Fibroblast of skin of right biceps (primary cell): ENCODE measurements at regions not wholly inside any gene's neighbourhood (a gene's known extent, or its start where the extent isn't known, plus 50 kb on each side); places are given as distances from the start of the nearest gene placed in this dataset.

Source experiments
- DNase-seq: peaks from one replicate; pipeline ENCODE4 v3.0.0-alpha.2; 2013

DNA sequence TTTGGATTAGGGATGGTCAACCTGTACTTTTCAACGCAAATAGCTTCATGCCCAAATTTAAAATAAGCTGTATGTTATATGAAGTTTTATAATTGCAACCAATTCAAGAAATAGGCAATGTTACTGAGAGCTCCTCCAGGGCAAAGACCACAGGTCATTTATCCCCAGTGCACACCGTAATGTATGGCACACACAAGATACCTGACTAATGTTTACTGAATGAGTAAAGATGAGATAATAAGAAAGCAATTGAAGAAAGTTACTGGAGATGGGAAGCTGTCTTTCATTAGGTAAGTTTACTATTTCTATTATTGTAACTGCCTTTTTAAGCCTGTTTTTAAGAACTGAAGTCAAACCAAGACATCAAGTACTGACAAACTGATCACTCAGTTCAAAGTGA lies 184.5 kb upstream of the VRK2 start:
- DNase-seq = no peak

DNA sequence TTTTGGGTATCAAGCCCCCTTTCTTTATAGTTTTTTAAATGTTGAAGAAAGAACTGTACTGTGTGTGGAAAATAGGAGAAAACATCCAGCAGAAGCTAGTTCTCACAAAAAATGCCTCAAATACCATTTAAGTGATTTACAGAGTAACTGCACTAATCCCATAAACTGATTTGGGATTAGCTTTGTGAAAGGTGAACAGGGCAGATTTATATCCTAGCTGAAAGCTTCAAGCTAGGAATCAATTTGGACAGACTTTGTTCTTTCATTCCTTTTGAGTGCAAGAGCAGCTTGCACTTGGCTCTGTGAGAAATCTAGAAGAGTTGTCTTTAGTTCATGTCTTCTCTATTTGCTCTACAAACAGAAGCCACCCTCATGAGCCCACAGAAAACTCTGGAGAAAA lies 183.9 kb upstream of the VRK2 start:
- no peak for DNase-seq

DNA sequence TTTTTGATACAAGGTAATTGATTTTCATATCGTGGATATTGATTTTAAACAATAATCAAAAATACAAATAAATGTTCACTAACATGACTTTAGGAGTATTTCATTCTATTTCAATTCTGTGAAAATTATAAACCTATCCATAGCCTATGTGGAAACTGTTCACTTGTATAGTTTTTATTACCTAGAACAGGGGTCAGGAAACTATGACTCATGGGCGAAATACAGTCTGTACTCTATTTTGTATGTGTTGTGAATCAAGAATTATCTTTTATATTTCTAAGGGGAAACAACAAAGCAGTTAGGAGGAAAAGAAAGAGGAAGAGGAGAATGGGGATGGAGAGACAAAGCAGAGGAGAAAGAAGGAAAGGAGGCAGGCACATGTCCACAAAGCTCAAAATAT lies 181.7 kb upstream of the VRK2 start:
- DNase-seq = no peak

DNA sequence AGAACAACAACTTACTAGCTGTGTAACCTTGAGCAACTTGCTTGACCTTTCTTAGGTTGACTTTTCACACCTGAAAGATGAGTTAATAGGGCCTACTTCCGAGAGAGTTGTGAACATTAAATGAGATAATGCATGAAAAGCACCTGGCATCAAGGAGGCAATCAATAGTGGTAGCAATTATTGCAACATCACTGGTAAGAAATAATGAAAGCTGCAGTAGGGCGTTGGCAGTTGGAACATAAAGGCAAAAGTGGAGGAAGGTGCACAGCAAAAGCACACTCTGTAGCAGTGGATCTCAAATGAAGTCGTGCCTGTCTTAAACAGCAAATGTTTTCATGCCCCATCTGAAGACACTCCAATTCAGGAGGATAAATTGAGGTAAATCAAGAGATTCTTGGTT lies 178.9 kb upstream of the VRK2 start:
- DNase-seq = no peak

DNA sequence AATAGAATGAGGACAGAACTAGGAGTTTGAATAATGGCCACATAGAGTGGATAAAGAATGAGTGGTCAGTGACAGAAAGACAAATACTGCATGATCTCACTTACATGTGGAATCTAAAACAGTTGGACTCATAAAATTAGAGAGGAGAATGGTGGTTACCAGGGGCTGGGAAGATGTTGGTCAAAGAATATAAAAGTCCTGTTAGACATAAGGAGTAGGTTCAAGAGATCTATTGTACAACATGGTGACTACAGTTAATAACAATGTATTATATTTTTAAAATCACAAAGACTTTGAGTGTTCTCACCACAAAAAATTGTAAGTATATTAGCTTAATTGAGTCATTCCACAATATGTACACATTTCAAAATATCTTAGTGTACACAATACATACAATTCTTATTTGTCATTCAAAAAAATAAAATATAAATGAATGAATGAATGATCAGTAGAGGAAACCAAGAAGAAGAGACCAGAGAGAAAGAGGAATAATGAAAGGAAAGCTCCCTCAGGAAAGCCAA lies 177.9 kb upstream of the VRK2 start:
- DNase-seq = no peak

DNA sequence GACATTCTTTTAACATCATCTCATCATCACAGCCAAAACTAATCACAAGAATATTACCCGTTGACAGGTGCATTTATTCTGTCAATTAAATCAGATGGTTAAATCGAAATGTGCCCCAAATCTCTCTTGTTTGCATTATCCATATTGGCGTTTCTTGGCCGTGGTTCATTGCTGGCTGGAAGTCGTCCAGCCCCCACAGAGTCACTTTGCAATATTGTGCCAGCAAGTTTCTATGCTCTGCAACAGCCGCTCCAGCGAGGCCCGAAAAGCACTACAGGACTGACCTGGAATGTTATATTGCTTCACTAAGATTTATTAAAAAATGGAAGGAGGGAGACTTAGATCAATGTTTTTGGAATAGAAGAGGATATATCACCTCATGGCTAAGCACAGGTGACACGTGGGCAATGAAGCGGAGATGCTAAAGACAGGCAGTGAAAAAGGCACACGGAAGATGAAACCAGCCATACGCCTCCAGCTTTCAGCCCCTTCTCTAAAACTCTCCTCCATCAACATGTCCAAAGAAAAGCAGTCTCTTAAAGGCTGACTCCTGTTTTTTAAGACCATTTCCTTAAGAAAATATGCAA lies 176.8 kb upstream of the VRK2 start:
- DNase-seq = no peak

DNA sequence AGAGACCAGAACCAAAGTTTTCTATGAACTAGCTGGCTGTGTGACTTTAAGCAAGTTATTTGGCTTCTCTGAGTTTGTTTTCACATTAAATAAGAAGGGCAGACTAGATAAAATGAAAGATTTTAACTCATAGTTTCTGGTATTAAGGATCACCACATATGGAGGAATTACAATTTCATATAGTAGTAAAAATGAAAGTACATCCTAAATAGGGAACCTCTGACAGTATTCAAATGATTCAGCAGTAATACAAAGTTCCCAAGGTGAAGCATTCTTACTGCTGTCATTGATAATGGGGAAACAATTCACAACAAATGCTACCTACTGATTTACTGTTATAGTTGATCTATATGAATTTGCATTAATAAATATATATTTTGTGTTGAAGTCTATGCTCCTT lies 170.3 kb upstream of the VRK2 start:
- no peak for DNase-seq

DNA sequence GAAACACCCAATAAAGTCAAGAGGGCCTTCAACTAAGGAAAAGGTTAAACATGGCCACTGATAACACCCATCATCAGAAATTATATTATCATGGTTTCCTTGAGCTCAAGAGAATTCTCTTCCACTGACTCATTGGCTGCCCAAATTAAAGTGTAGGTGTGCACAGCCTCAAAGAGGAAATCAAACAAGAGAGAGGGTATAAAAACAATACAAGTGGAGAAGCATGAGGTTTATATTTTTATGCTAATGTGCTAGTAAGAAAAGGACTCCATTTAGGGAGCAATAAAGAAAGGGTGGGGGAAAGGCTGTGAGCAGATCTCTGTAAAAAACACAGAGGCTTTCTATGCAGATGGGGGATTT lies 168.8 kb upstream of the VRK2 start:
- DNase-seq = no peak

DNA sequence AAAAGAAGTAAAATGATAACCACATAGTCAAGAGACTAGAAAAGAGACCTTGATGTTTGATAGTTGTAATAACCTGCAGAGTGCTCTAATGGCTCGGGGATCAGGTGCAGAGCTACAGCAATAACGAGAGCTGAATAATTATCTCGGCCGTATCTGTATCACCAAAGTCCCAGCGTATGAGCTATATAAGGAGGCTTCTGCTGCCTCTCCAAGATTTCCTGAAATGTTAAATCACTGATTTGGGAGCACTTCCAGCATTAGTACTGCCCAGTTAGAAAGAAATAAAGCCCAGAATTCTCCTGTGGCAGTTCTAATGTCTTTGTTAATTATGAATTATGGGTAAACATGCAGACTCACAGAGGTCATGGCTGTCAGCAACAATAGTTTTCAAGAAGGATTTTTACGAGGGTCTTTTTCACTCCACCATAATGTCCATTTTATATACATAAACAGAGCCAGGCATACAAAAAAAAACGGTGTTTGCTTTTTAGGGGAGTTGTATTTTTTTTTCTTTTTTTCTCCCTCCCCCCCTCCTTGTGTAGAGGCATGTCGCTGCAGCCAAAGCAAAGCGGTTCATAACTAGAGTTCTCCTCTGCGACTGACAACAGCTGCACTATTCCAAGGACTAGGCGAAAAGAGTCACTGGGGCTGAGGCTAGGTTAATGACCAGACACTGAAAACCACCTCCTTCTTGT lies 168.3 kb upstream of the VRK2 start:
- no peak for DNase-seq

DNA sequence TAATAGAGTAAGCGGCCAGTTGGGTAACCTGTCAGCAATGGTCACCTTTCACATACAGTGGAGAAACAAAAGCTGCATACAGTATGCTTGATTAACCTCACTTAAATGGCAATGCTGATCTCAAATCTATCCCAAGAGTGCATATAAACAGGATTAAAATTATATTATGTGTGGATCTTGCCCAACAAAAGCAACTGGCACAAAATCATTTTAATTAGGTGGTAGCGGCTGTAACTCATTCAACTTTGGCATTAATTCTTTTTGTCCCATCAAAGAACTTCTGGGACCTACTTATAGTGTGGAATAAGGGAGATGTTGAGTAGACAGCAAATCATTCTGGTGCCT lies 167.8 kb upstream of the VRK2 start:
- no peak for DNase-seq

DNA sequence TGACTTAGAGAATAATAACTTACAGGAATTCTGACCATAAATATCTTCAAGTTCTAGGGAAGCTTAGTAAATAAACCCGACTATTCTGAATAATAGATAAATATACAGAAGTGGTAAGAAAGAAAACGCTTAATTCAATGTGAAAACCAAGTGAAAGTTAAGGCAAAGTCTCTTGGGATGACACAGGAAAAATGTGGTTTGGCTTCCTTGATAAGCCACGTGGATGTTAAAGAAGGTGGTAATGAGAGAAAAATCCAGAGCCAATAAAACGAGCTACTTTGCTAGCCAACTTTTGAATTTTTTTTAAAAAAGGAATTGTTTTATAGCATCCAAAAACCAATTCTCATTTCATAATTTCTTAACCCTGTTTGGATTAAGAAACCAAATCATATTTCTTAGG lies 166.2 kb upstream of the VRK2 start:
- no peak for DNase-seq

DNA sequence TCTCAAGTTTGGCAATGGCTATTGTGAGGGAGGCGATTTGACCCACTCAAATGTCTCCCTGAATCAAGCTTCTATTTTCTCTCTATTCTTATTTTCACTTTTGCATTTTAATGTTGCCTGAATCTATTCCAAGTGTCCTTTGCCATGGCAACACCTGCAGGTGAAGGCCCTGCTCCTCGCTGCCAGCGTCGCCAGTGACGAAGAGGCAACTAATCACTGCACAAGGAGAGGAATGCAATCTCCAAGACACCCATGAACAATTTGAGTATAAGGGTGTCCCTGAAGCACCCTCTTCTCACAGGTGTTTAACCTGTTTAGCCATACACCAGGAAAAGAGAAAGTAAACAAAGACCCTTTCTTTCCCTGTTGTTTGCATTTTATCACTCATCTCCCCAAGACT lies 165.6 kb upstream of the VRK2 start:
- no peak for DNase-seq

DNA sequence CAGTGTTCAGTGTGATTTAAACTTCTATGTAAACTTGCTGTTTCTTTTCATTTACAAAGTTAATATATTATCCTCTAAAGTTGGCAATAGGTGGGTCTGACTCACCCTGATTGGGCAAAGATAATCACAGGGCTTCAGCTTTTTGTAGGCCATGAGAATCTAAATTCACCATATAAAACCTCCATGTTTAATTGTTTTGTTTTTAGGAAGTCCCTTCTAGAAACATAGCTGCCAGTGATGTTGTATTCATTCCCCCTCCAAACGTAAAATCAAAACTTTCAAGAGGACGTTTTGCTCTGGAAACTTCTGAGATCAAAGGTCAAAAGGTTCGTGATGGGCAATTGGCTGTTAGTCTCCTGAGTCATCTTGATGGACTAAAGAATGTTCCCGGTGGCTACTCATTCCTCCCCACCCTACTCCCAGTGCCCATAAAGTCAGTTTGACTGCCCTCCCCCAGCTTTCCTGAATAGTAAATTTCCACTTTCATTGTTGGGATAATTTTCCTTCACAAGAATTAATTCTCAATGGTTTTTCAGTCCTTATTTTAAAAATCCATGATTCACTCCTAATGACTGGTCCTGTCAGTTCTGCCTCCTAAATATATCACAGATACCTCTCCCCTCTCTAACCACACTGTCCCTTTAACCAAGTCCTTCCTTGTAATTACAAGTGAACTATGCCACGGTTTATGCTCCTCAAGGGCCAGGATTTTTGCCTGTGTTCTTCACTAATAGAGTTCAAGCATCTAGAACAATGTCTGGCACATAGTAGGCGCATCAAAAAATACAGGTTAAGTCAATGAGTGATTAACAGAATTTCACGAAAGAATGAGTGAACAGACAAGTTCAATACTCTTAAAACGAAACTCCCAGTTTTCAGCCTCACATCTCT lies 164.4 kb upstream of the VRK2 start:
- DNase-seq = peak; percentile 16

DNA sequence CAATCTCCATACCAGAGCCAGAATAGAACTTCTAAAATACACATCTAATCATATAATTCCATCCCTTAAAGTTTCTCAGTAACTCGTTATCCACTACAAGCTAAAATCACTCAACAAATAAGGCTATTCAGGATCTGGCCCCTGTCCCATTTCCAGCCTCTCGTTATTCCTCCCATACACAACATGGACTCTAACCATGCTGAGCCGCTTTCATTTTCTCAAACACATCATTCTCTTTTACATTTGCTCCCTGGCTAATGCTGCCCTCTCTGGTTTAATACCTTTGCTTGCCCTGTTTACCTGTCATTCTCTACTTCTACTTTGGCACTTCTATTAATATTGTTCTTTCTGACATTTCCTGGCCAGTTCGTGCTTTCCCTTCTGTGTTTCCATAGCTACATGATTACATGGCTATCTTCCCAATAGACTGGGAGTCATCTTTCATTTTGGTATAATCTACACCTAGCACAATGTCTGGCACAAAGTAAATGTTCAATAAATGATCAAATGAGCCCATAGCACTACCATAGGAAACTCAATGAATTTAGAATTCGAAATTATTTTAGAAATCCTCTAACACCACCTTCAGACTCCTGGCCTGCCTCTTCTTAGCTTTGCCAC lies 163.6 kb upstream of the VRK2 start:
- no peak for DNase-seq

DNA sequence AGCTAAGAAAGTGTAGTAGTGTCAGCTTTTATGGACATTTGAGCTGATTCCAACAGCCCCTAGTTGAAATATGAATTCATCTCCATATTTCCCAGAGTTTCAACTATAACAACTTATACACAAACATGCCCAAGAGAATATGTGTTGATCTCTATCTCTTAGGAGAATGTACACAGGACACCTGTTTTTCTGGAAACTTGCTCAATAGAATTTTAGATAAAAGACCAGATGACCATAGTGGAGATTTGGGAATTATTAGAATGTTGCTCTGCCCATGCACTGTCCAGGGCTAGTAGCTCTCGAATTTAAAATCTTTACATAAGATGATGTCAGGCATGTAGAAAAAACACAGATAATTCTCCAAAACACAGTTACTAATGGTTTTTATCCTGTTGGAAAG lies 162.3 kb upstream of the VRK2 start:
- DNase-seq = no peak

DNA sequence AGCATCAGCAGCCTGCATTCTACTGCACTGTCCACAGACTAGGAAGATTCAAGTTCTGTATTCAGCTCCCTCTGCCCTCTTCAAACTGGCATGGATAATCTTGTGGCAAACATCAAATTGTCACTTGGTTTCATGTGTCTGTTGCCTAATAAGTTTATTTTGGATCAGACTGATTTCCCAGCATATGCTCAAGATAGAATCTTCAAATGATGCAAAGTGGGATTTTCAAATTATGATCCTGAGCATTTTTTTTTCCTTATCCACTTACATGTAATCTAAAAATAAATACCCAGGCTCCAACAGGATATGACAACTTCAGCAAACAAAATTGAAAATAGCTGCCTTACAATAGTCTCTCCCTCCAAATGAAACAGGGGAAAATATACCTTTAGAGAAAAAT lies 160.9 kb upstream of the VRK2 start:
- no peak for DNase-seq

DNA sequence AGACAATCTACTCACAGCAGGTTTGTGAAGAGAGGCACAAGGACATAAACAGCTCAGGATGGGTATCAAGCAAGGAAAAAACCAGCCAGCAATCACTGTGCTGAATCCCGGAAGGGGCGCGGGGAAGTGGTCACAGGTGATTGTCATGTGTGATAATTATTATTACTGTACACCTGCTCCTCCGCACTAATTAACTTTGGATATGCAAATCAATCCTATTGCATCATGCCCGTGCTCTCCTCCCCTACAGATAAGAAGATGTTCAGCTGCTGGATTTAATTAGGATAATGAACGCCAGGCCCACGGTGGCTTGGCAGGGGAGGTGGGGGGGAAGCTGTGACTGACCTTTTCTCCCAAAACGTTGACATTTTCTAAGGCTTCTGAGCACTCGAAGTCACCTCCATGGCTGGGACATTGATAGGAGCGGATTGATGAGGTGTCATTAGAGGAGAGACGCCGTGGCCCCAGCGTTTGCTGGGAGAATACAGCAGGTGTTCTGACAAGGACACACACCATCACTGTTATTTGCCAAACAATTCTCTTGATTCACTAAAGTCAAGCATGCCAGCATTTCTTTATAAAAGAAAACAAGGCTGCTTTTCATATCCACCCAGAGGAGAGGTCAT lies 160.3 kb upstream of the VRK2 start:
- DNase-seq = no peak

DNA sequence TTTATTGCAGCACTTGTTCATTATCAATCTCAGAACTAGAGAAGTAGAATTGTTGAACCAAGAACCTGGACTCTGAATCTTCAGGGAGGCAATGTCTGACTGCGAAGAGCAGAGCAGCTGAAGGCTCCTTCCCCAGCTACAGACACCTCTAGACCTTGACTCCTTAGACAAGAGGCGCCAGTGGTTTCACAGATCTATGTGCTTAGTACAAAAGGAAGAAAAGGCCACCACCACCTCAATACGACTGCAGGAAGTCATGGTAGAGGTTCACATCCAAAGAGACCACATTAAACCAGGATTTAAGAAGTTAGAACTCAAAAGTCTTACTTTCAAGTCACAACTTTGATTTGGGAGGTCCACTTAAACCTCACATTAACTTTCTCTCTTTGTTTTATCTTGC lies 158.1 kb upstream of the VRK2 start:
- no peak for DNase-seq

DNA sequence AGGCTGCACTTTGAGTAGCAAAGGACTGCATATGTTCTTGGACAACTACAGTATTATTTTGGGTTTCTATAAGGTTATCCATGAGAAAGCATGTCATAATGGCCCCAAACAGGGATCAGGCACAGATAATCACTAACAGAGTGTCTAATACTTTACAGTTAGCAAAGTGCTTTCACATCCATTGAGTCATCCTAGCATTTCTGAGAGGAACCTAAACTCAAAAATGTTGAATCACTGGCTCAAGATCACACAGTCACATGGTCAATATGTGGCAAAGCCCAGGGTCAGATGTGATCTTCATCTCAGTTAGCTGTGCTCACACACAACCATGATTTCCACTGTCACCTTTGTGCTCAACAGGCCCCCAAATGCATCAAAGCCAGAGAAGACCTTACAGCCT lies 156.1 kb upstream of the VRK2 start:
- DNase-seq = peak; percentile 60

DNA sequence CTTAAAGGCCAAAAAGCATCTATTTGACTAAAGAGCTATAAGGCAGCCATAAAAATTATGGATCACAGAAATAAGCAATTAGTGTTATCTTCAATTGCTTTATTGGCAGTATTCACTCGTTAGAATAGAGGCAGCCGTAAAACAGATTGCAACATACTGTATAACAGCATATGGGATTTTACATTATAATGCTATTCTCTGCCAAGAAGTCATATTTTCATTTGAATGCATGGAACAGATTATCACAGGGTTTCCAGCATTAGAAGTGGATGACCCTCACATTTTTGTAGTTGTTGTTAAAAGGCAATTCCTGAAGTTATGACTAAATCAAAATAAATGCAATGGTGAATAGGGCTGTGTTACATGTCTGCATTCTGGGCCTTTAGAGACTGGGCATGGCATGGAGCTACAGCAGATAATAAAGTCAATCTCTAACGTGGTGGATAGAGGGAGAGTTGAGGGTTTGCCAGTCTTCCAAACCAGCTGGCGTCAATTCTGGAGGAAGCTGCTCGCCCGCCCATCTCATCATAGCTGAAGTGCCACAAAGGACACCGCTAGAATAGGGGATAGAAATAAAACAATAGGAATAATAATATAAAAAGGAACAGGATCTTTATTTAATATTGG lies 155.4 kb upstream of the VRK2 start:
- peak; percentile 65 for DNase-seq

DNA sequence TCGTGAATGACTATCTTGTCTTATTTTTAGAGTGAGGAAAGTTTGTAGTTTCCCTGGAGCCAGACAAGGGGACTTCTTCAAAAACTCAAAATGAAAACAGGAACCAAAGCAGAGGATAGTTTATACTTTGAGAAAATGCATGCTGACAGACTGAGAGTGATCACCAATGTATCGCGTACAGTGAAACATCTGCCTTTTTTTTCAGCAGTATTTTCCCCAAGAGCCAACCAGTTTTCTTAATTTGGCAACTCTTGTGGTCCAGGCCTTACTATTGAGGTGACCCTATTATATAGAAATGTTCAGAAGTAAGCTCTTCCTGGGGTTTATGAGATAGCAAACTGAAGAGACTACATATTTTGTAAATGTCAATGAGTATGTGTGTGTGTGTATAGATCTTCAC lies 153.7 kb upstream of the VRK2 start:
- no peak for DNase-seq

DNA sequence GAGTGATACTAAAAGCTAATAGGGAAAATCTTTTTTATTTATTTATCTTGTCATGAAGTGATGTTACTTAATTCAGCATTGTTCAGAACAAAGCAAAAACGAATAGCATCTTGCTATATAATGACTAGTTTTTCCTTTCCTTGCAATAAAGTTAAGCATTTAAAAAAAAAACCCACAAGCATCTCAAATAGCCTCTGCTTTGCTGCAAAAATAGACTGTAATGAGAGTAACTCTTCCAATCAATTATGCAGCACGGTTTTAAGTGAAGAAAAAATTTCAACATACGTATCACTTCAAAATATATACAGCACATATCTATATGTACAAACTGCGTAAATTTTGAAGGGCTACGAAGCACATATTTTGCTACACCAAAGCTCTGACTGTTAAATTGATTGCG lies 153.3 kb upstream of the VRK2 start:
- no peak for DNase-seq

DNA sequence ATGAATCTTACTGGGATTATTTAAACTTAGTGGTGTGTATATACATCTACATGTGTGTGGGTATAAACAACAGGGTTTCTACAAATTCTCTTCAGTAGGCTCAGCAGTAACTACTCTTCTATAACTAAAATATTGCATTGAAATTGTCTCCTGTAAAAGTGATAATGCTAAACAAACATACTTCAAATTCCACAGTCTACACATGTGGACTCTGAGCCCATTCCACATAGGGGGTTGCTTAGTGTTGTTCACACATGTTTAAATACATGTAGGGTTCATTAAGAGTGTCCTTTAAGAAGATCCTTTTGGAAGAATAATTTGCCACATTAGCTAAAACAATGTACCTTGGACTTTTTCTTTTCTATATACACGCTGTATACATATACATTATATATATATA lies 152.8 kb upstream of the VRK2 start:
- DNase-seq = no peak
